Mucosa of stomach (tissue), 1 donor: ENCODE measurements at regions not wholly inside any gene's neighbourhood (a gene's known extent, or its start where the extent isn't known, plus 50 kb on each side); places are given as distances from the start of the nearest gene placed in this dataset.
"Not testable (repeated sequence)": the region's sequence is repeated elsewhere in the genome, so short reads cannot be mapped to it uniquely, and the experiment has no call there.

Experiments used
- H3K27me3 ChIP-seq: one replicate; pipeline ENCODE4 v1.7.0; 2013; ENCODE audit warnings: mild to moderate bottlenecking, low read length; ENCODE audit not compliant: control insufficient read depth, insufficient read depth
- H3K36me3 ChIP-seq: one replicate; pipeline ENCODE4 v1.7.0; 2013; ENCODE audit warnings: low read length; ENCODE audit not compliant: control insufficient read depth, insufficient read depth
- H3K4me1 ChIP-seq: one replicate; pipeline ENCODE4 v1.7.0; 2013; ENCODE audit warnings: mild to moderate bottlenecking, low read length; ENCODE audit not compliant: control insufficient read depth, insufficient read depth
- H3K4me3 ChIP-seq: one replicate; pipeline ENCODE4 v1.7.0; 2013; ENCODE audit warnings: low read length
- H3K9ac ChIP-seq: one replicate; pipeline ENCODE4 v1.7.0; 2013; ENCODE audit warnings: mild to moderate bottlenecking, low read length, moderate library complexity
- H3K9me3 ChIP-seq: one replicate; pipeline ENCODE4 v1.7.0; 2013; ENCODE audit warnings: mild to moderate bottlenecking, low read length, moderate library complexity; ENCODE audit not compliant: control insufficient read depth
- donor health status: Pancreatic carcinoma.

DNA sequence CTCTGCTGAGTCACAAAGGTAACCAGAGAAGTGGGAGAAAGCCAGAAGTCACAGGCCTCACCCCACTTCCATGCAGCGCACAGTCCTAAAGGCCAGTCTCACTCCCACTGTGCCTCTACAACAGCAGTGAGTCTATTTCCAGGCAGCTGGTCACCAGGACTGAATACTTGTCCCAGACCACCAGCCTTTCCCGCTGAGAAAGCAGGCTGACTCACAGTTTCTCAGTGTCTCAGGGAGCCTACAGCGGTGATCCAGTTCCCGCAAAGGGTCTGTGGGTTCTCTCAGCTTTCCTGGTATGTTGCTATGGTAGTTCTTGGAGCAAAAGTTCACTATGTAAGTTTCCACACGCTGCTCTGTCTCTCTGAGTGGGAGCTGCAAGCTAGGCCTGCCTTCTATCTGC is 622.5 kb downstream of the RNF144A start:
- Histone ChIP-seq H3K36me3 (no peaks in the 10 kb centered on the region), H3K27me3 (no peaks in the 10 kb centered on the region), H3K9me3 (no peaks in the 10 kb centered on the region), H3K4me3 (no peak overlapping the region), H3K4me1 (no peaks in the 10 kb centered on the region), H3K9ac (no peak overlapping the region)

DNA sequence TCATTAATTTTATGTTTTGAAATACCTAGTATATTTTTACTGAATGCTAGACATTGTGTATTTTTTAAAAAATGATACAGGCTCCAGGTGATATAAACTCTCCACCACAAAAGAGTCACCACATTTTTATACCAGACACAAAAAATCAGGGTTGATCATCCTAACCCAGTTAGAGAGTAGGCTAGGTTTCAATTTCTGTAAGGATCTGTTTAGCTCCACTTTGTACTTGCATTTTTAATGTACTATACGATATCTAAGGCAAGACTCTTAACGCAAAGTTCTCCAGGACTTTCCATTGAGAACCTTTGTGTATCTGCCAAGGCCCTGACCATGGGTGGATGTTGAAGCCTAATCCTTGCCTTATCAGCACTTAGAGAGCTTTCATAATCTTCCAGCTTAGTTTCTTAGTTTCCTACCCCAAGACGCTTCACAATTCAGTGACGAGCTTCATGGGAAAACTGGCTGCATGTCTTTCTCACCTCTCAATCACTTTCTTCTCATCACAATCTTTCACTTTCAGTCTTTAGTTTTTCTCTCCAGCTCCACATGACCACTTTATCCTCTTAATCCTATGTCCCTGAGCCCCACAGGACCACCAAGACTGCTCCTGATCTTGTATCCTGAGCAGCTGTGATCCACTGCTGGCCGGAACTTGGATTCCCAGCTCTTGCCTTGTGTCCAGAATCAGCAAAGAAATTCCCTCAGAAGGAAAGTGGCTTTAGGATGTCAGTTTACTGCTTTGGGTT is 635.8 kb downstream of the RNF144A start:
- Histone ChIP-seq H3K9me3 (no peaks in the 10 kb centered on the region), H3K27me3 (no peaks in the 10 kb centered on the region), H3K9ac (no peak overlapping the region), H3K36me3 (no peaks in the 10 kb centered on the region), H3K4me1 (no peaks in the 10 kb centered on the region), H3K4me3 (no peak overlapping the region)

DNA sequence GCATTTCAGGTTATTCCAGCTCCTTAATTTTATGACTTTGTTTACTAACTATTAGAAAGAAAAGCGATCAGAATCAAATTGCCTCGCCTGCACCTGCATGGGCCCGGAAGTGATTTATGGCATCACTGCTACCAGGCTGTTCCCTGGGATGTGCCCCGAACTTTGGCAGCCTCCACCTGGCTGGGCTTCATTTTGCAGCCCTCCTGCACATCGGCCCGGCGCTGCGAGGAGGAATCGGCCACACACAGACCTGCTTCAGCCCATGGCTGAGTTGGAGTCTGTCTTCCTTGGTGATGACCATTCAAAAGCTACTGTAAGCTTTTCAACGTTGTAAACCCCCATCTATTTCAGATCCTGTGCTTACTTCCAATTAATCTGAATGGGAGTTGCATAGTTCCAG is 638.0 kb downstream of the RNF144A start:
- Histone ChIP-seq H3K4me3 (no peak overlapping the region), H3K9me3 (no peaks in the 10 kb centered on the region), H3K27me3 (no peaks in the 10 kb centered on the region), H3K4me1 (no peaks in the 10 kb centered on the region), H3K36me3 (no peaks in the 10 kb centered on the region), H3K9ac (no peak overlapping the region)

DNA sequence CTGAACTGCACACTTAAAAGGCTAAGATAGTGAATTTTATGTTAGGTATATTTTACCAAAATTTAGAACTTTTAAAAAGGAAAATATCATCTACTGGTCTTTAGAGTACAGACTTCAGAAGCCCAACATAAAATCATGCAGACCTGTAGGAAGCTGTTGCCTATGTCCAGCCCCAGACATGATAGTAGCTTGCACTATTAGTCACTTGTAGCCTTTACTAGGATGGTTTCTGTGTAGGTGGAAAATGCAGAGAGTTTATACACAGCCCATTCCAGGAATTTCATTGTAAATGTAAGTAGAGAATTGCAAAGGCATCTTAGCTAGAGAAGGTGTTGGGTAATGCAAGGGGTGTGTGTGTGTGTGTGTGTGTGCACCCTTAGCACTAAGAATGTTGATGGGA is 640.2 kb downstream of the RNF144A start:
- Histone ChIP-seq H3K4me1 (no peaks in the 10 kb centered on the region), H3K9ac (no peak overlapping the region), H3K27me3 (no peaks in the 10 kb centered on the region), H3K9me3 (no peaks in the 10 kb centered on the region), H3K36me3 (no peaks in the 10 kb centered on the region), H3K4me3 (no peak overlapping the region)

DNA sequence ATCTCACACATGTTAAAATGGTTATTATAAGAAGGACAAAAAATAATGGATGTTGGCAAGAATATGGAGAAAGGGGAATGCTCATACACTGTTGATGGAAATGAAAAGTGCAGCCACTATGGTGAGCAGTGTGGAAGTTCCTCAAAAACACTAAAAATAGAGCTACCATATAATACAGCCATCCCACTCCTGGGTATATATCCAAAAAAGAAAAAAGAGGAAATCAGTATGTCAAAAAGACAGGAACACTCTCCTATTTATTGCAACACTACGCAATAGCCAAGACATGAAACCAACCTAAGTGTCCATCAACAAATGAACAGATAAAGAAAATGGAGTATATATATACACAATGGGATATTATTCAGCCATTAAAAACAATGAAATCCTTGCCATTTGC is 642.6 kb downstream of the RNF144A start:
- Histone ChIP-seq H3K4me3 (no peak overlapping the region), H3K9me3 (no peaks in the 10 kb centered on the region), H3K27me3 (no peaks in the 10 kb centered on the region), H3K36me3 (no peaks in the 10 kb centered on the region), H3K9ac (no peak overlapping the region), H3K4me1 (no peaks in the 10 kb centered on the region)

DNA sequence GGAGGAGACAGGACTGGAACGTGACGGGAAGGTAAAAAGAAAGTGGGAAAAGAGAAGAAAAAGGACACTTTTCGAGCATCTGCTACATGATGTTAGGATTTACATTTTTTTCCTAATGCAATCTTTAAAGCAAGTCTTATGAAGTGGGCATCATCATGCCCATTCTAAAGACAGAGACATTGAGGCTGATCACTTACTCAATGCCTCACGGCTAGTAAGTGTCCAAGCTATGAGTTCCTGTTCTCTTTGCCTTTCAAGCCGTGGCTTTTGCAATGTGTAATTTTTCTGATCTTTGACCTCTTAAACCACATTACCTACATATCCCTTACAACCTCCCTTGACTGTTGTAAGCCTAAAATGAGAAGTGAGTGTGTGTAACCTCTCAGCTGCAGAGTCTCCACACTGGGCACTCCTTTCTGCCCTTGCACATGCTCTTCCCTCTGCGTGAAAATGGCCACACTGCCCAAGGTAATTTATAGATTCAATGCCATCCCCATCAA is 649.2 kb downstream of the RNF144A start:
- Histone ChIP-seq H3K9ac (no peak overlapping the region), H3K27me3 (no peaks in the 10 kb centered on the region), H3K36me3 (no peaks in the 10 kb centered on the region), H3K4me3 (no peak overlapping the region), H3K9me3 (no peaks in the 10 kb centered on the region), H3K4me1 (no peaks in the 10 kb centered on the region)

DNA sequence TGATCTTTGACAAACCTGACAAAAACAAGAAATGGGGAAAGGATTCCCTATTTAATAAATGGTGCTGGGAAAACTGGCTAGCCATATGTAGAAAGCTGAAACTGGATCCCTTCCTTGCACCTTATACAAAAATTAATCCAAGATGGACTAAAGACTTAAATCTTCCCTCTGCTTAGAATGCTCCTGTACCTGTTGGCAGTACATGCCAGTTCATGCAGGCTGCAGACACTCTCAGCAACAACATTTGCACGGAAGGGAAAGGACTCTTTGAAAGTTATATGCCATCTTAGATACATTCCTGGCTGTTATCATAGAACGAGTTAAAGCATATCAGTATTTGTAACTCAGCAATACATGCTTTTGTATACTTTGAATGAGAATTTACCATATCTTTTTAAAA is 649.9 kb downstream of the RNF144A start:
- H3K27me3 ChIP-seq, H3K9ac ChIP-seq, H3K4me3 ChIP-seq, H3K4me1 ChIP-seq, H3K36me3 ChIP-seq, H3K9me3 ChIP-seq: not testable (repeated sequence)

DNA sequence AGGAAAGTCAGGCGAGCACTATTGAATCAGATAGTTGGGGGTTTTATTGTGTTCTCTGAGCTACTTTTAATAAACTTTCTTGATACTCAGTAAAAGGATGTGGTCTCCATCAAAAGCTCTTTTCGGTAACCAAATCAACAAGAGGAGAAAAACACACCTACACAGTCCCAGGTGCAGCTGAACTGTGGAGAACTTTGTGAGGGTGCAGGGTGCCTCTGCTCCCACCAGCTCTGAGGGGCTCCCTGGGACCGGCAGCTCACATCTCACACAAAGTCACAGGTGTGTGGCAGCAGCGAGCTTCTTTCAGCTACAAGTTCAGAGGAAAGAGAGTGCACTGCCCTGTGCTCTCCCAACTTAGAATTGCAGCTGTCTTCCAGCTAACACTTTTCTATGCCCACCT is 650.4 kb downstream of the RNF144A start:
- Histone ChIP-seq H3K27me3 (no peaks in the 10 kb centered on the region), H3K9me3 (no peaks in the 10 kb centered on the region), H3K9ac (no peak overlapping the region), H3K4me1 (no peaks in the 10 kb centered on the region), H3K36me3 (no peaks in the 10 kb centered on the region), H3K4me3 (no peak overlapping the region)

DNA sequence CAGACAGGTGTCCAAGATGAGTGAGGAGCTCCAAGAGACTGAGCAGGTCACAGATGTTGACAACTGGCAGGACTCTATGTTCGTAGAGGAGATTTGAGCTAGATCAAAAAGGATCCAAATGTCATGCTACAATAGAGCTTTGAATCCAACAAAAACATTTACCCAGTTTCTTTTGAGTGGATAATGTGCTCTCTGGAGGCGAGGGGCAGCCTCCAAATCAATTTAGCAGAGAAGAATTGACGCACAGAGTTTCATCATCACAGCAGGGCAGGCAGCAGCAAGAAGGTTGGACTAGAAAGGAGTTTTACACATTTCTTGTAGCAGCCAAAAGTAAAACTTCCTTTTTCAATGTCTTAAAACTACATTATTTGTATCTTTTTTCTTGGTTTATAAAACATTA is 653.0 kb downstream of the RNF144A start:
- Histone ChIP-seq H3K4me3 (no peak overlapping the region), H3K4me1 (no peaks in the 10 kb centered on the region), H3K9ac (no peak overlapping the region), H3K9me3 (no peaks in the 10 kb centered on the region), H3K36me3 (no peaks in the 10 kb centered on the region), H3K27me3 (no peaks in the 10 kb centered on the region)

DNA sequence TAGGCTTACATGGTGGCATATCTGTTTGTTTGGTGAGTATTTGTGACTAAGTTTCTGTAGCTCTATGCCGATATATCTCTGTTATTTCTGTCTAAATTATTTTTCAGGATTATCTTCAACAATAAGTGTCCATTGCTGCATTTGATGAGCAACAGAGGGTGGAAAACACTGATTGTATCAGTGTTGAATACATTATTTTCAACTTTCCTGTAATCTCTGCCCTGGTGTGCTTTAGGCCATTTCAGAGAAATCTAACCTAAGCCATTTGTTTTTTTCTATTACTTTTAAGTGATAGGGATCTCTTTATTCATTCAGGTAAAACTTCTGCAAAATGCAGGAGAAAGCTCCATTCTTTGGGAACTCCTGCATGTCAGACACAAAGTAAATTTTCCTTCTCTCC is 654.5 kb downstream of the RNF144A start:
- H3K36me3 ChIP-seq, result no peaks in the 10 kb centered on the region
- no peak overlapping the region for H3K9ac ChIP-seq
- no peaks in the 10 kb centered on the region for H3K4me1 ChIP-seq
- H3K9me3 ChIP-seq, result no peaks in the 10 kb centered on the region
- no peak overlapping the region for H3K4me3 ChIP-seq
- no peaks in the 10 kb centered on the region for H3K27me3 ChIP-seq

DNA sequence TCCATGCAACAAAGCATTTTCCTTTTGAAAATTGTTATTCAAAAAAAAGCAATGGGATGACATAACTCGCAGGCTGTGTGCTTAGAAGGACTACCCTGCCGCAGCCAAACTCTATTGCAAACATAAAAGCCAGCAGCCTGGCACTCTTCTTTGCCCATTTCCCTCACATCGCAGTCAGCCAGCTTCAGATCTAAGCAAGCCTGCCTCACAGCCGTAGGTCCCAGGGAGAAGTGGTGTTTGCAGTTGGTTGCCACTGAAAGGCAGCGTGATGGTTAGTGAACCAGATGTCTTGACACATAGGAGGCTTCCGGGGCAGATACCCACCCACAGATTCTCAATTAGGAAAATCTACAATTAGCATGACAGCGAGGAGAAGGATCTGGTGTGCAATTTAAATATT is 655.2 kb downstream of the RNF144A start:
- Histone ChIP-seq H3K27me3 (no peaks in the 10 kb centered on the region), H3K4me1 (no peaks in the 10 kb centered on the region), H3K9me3 (no peaks in the 10 kb centered on the region), H3K4me3 (no peak overlapping the region), H3K9ac (no peak overlapping the region), H3K36me3 (no peaks in the 10 kb centered on the region)

DNA sequence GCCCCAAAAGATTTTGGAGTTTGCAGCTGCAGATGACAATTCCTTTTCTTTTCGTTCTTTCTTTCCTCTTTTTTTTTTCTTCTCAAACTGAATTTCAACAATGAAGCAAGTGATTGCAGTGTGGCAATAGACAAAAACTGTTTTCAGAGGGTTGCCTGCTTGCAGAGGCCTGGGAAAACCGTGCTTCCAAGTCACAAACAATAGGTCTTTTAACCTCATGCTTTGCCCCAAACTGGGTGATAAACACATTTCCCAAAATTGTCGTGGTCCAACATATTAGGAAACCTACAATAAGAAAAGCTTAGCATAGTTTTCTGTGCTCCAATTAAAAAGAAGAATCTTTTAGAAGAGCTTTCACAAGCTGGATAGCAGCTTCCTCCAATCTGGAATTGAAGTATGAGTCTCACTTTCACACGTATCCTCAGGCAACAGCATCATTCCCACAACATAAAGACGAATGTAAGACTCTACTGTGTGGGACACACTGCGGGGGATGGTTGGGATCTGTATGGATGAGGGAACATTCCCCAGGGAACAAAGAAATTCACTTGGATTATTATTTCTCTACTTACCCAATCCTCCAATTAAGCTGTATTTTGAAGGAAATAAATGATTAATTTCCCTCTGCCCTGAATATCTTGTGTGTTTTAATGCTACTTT is 656.1 kb downstream of the RNF144A start:
- no peak overlapping the region for H3K4me3 ChIP-seq
- H3K27me3 ChIP-seq, result no peaks in the 10 kb centered on the region
- H3K36me3 ChIP-seq, result no peaks in the 10 kb centered on the region
- no peaks in the 10 kb centered on the region for H3K9me3 ChIP-seq
- H3K4me1 ChIP-seq, result no peaks in the 10 kb centered on the region
- H3K9ac ChIP-seq, result no peak overlapping the region
